GM21786 (cell line): ENCODE measurements at regions not wholly inside any gene's neighbourhood (a gene's known extent, or its start where the extent isn't known, plus 50 kb on each side); places are given as distances from the start of the nearest gene placed in this dataset.
"Not testable (repeated sequence)": the region's sequence is repeated elsewhere in the genome, so short reads cannot be mapped to it uniquely, and the experiment has no call there.

ENCODE experiments used
- ATAC-seq: cut with Tn5 transposase; IDR thresholded peaks from one replicate; pipeline ENCODE4 v1.9.1; 2021; ENCODE audit not compliant: unreplicated experiment

GRCh38 chr10:63773962-63774361 lies 252.8 kb downstream of the REEP3 start:
- ATAC-seq, result no peak

- ATAC-seq, result no peak
Observed at GRCh38 chr10:63780101-63780500, 258.9 kb downstream of the REEP3 start.

GRCh38 chr10:63781226-63781625 lies 260.0 kb downstream of the REEP3 start:
- ATAC-seq, result no peak

GRCh38 chr10:63783882-63784281 lies 262.7 kb downstream of the REEP3 start:
- ATAC-seq, result no peak

- no peak for ATAC-seq
Observed at GRCh38 chr10:63788152-63788821, 267.1 kb downstream of the REEP3 start.

GRCh38 chr10:63795094-63795860 lies 274.1 kb downstream of the REEP3 start:
- no peak for ATAC-seq

GRCh38 chr10:63798599-63799498 lies 277.6 kb downstream of the REEP3 start:
- no peak for ATAC-seq

GRCh38 chr10:63799521-63800300 lies 278.5 kb downstream of the REEP3 start:
- ATAC-seq, result no peak

GRCh38 chr10:63801166-63801565 lies 280.0 kb downstream of the REEP3 start:
- ATAC-seq, result no peak

GRCh38 chr10:63806330-63806729 lies 285.1 kb downstream of the REEP3 start:
- ATAC-seq, result no peak

- no peak for ATAC-seq
Observed at GRCh38 chr10:63812501-63812900, 291.3 kb downstream of the REEP3 start.

GRCh38 chr10:63819753-63820329 lies 298.6 kb downstream of the REEP3 start:
- ATAC-seq, result no peak

- no peak for ATAC-seq
Observed at GRCh38 chr10:63822496-63822895, 301.3 kb downstream of the REEP3 start.

GRCh38 chr10:63825111-63825510 lies 303.9 kb downstream of the REEP3 start:
- no peak for ATAC-seq

GRCh38 chr10:63825766-63826165 lies 304.6 kb downstream of the REEP3 start:
- ATAC-seq, result no peak

- ATAC-seq, result not testable (repeated sequence)
Observed at GRCh38 chr10:63827018-63827417, 305.8 kb downstream of the REEP3 start.

GRCh38 chr10:63829020-63829419 lies 307.8 kb downstream of the REEP3 start:
- ATAC-seq, result no peak

- no peak for ATAC-seq
Observed at GRCh38 chr10:63829573-63830149, 308.5 kb downstream of the REEP3 start.

- no peak for ATAC-seq
Observed at GRCh38 chr10:63832686-63833085, 311.5 kb downstream of the REEP3 start.
